ENCODE measurements at regions not wholly inside any gene's neighbourhood (a gene's known extent, or its start where the extent isn't known, plus 50 kb on each side); places are given as distances from the start of the nearest gene placed in this dataset.

- TF ChIP-seq CTCF (IDR thresholded peaks at IDR 0.05) (no peak), POLR2A (IDR thresholded peaks at IDR 0.05) (no peak)
Observed at GRCh38 chr2:150567771-150568301, 80.4 kb upstream of the RND3 start.
